ENCODE measurements at regions not wholly inside any gene's neighbourhood (a gene's known extent, or its start where the extent isn't known, plus 50 kb on each side); places are given as distances from the start of the nearest gene placed in this dataset.

DNA sequence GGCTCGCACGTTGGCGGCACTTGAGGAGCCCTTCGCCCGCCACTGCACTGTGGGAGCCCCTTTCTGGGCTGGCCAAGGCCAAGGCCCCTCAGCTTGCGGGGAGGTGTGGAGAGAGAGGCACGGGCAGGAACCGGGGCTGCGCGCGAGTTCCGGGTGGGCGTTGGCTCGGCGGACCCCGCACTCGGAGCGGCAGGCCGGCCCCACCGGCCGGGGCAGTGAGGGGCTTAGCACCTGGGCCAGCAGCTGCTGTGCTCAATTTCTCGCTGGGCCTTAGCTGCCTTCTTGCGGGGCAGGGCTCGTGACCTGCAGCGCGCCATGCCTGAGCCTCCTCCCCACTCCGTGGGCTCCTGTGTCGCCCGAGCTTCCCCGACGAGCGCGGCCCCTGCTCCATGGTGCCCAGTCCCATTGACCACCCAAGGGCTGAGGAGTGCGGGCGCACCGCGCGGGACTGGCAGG lies 71.6 kb upstream of the CNTN1 start:
- DNase-seq = no peak

DNA sequence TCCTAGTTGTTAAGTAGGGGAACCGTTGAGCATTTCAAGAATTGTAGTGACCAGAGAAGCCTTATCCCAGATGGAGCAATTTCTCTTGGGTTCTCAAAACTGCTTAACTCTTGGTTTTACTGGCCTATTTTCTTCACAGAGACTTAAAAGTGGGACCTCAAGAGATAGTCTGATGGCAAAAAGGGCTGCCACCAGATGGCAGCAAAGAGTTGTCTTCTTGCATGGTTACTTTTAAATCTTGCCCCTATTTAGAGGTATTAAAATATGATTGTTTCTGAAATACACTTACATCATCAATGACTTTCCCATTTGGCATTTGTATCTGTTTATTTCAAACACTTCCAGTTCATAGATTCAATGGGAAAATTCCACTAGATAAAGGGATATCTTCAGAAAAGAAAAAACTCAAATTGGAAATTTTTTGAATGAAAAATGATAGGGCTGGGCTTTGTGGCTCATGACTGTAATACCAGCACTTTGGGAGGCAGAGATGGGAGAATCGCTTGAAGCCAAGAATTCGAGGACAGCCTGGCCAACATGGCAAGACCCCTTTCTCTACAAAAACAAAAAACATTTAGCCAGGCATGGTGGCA lies 69.9 kb upstream of the CNTN1 start:
- DNase-seq = peak; percentile 49 to 55

DNA sequence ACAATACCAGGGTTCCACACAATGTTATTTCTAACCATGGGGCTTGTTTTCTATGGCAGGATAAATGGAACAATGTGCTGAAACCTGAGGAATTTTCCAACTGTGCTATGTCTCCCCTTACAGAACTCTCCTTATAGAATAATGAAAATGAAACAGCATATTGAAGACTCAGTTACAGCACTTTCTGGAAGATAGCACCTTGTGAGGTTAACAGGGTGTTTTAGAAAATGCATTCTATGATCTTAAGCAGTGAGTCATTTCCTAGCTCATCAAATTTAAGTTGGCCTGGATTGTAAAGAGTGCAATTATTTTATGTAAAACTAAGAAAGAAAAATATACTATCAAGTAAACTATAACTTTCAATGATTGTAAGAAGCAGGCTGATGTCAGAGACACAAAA lies 60.1 kb upstream of the CNTN1 start:
- DNase-seq = no peak

DNA sequence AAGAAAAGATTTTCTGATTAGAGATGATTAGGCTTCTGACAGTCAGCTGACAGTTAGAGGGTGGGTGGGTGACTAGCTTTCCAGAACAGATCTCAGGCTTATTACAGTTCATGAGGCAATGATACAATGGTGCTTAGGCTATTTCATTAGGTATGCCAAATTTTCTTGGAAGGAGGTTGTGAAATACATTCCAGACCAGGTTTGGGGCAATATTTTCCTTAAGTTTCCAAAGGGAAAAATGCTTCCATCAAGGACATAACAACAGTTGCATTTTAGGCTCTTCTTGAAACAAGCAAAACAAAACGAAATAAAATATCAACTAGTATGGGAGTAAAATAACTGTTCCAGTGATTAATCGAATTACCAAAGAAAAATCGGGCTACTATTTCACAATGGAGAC lies 59.3 kb upstream of the CNTN1 start:
- DNase-seq = no peak

DNA sequence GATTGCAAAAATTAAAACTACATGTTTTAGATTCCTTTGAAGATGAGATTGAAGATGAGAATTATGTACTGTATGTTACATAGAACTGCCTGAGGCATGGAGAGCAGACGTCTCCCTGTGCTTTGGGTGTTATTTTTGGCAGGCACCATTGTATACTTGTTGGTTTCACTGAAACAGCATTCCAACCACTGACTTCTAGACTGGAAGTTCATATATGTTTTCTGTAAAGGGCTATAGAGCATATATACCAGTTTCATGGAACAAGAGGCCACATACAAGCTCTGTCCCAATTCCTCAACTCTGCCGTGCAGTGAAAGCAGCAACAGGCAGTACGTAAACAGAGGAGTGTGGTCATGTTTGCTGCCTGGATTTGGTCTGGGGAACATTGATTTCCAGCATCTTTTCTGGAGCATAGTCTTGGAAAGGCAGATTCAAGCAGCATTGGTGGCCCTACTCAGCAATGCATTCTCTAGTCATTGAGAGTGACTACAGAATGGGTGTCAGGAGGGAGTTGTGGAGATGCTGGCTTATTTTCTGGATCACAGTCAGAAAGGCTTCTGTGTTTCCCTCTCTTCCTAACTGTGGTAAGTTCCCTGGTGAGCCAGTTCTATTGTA lies 57.6 kb upstream of the CNTN1 start:
- DNase-seq = no peak

DNA sequence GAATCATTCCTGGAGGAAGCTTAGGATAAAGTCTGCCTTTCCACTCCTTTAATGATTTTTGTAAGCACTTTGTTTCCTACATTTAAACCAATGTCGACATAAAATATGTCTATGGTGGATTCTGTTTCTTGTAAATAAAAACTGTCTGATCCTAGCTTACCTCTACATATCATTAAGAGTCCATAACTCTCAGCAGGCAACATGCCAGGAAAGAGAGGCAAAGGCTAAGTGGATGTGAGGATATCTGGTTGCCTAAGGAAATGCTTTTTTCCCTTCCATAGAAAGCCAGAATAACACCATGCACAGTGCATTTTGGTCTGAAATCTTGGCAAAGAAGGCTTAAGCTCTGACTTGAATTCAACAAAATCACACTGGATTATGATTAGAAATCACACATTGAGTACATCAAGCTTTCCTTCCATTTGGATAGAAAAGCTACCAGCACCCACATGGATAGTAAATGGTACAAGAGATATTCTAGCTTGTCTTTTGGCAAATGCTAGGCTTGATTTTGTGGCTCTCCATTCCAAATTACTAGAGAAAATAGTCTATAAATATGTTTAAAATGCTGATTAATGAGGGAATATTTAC lies 57.0 kb upstream of the CNTN1 start:
- no peak for DNase-seq
